Kidney epithelial cell (primary cell): ENCODE measurements at regions not wholly inside any gene's neighbourhood (a gene's known extent, or its start where the extent isn't known, plus 50 kb on each side); places are given as distances from the start of the nearest gene placed in this dataset.

Experiments
- DNase-seq: peaks from one replicate; pipeline ENCODE4 v3.0.0-alpha.2; 2010; ENCODE audit warnings: low read depth
- H3K27me3 ChIP-seq: 2 replicates; pipeline ENCODE4 v1.6.0; 2011; ENCODE audit warnings: low read length; ENCODE audit not compliant: control insufficient read depth, insufficient read depth
- H3K36me3 ChIP-seq: 2 replicates; pipeline ENCODE4 v1.5.1; 2011; ENCODE audit warnings: low read length; ENCODE audit not compliant: control insufficient read depth, insufficient read depth
- H3K4me3 ChIP-seq: 2 replicates; pipeline ENCODE4 v1.5.1; 2011; ENCODE audit warnings: low read depth, mild to moderate bottlenecking, control low read depth, low read length
- CTCF ChIP-seq: IDR thresholded peaks from 2 replicates; pipeline ENCODE4 v1.5.1; 2011; ENCODE audit warnings: mild to moderate bottlenecking, moderate library complexity, low read length, control low read depth, inconsistent platforms; ENCODE audit not compliant: insufficient read depth, poor library complexity, severe bottlenecking

- TF ChIP-seq CTCF, result no peak
- no peak for DNase-seq
Measured at GRCh38 chr12:108029051-108029835, 99.8 kb upstream of the WSCD2 start.

GRCh38 chr12:108033090-108033489, 96.0 kb upstream of the WSCD2 start:
- no peak for TF ChIP-seq CTCF
- Histone ChIP-seq H3K36me3 (no peaks in the 10 kb centered on the region), H3K4me3 (no peak overlapping the region), H3K27me3 (peaks cover 3% of the 10 kb centered on the region)
- DNase-seq, result no peak

More at GRCh38 chr12:108029051-108029835, 99.8 kb upstream of the WSCD2 start:
- H3K27me3 ChIP-seq, result peaks cover 3% of the 10 kb centered on the region
- no peaks in the 10 kb centered on the region for H3K36me3 ChIP-seq
- H3K4me3 ChIP-seq, result no peak overlapping the region

DNA sequence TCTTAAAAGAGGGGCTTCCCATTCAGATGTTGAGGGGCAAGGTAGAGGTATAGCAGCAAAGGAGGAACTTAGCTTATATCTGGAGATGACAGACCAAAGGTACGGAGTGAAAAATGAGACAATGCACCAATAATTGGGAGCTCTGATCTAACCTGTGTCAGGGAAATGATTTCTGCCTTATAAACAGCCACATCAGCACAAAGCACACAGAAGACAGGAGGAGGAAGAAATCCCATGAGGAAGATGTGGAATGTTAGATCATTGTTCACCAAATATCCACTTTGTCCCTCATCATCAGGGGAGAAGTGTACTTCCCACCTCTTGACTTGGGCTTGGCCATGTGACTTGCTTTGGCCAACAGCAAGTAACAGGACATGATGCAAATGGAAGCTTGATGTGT, 93.7 kb upstream of the WSCD2 start:
- Histone ChIP-seq H3K4me3 (no peak overlapping the region), H3K36me3 (no peaks in the 10 kb centered on the region), H3K27me3 (no peaks in the 10 kb centered on the region)
- TF ChIP-seq CTCF, result no peak
- no peak for DNase-seq

- TF ChIP-seq CTCF, result no peak
- no peak overlapping the region for H3K4me3 ChIP-seq
Measured at GRCh38 chr12:108037960-108038359, 91.1 kb upstream of the WSCD2 start.

GRCh38 chr12:108039794-108040193, 89.3 kb upstream of the WSCD2 start:
- DNase-seq, result no peak
- Histone ChIP-seq H3K36me3 (no peaks in the 10 kb centered on the region), H3K4me3 (no peak overlapping the region), H3K27me3 (no peaks in the 10 kb centered on the region)
- no peak for TF ChIP-seq CTCF

More at GRCh38 chr12:108037960-108038359, 91.1 kb upstream of the WSCD2 start:
- no peak for DNase-seq
- Histone ChIP-seq H3K36me3 (no peaks in the 10 kb centered on the region), H3K27me3 (no peaks in the 10 kb centered on the region)

- no peaks in the 10 kb centered on the region for H3K36me3 ChIP-seq
- H3K27me3 ChIP-seq, result no peaks in the 10 kb centered on the region
- no peak overlapping the region for H3K4me3 ChIP-seq
- DNase-seq, result no peak
- no peak for TF ChIP-seq CTCF
Measured at GRCh38 chr12:108040947-108041346, 88.1 kb upstream of the WSCD2 start.
